Myocyte (in vitro differentiated cells): ENCODE measurements at regions not wholly inside any gene's neighbourhood (a gene's known extent, or its start where the extent isn't known, plus 50 kb on each side); places are given as distances from the start of the nearest gene placed in this dataset.

Experiments used
- DNase-seq: peaks from one replicate; pipeline ENCODE4 v3.0.0-alpha.2; 2012; ENCODE audit warnings: low read depth

DNA sequence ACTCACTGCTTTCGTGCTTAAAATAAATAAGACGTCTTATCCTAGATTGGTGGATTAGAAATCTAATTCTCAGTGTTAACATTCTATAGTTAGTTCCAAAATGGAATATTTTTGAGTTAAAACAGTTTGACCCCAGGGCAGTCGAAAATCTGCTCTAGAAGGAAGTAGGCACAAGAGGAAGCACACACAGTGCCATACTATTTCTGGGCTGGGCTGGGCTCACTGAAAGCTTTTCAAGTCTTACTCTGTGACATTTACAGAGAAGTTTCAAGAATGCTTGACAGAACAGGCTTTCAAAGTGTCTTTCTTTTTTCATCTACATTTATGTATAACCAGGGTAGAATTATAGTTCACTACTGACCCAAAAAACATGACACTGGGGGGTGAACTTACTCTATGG, 209.8 kb downstream of the SOD2 start:
- DNase-seq = no peak

DNA sequence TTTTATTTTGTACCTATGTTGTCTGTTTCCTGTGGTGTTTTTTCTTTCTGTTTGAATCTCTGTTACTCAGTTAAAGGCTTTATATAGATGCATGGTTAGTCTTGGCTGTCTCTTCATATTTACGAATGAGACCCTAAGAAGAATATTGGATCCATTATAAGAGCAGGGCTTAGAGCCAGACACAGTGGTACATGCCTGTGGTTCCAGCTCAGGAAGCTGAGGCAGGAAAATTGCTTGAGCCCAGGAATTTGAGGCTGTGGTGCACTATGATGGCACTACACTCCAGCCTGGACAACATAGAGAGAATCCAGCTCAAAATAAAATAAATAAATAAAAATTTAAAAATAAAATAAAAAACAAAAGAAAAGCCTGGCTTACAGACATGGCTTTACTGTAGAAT, 211.1 kb downstream of the SOD2 start:
- no peak for DNase-seq

DNA sequence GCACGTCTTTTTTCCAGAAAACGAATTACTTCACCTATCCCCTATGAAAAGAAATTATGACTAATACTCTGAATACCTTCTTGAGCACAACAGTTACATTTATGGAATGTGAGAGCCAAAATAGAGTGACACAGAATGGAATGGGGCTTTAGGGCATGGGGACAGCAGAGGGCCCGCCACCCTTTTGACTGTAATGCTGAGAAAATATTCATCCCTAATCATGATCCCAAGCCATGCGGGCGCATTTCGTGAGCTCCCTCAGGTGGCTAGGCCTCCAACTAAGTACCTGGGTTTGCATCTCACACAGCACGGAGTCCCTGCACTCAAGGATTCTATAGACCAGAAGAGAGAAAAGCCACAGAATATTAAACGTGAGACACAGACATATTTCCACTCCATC, 212.6 kb downstream of the SOD2 start:
- no peak for DNase-seq

DNA sequence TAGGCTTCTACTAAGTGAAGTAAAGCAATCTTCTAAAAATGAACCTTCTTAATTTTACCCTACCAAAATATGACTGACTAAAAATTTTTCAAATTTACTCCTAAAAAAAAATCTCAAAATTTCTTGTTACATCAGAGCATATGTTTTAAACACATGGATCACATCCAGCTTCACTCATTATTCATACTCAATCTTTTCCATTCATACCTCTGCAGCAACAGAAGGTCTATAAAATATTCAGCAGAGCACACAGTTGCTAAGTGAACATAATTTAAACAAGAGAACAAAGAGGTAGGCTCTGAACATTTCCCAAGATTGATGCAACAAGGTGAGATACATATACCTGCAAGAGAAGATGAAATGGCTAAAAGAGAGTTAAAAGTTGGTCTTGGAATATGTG, 213.9 kb downstream of the SOD2 start:
- no peak for DNase-seq

DNA sequence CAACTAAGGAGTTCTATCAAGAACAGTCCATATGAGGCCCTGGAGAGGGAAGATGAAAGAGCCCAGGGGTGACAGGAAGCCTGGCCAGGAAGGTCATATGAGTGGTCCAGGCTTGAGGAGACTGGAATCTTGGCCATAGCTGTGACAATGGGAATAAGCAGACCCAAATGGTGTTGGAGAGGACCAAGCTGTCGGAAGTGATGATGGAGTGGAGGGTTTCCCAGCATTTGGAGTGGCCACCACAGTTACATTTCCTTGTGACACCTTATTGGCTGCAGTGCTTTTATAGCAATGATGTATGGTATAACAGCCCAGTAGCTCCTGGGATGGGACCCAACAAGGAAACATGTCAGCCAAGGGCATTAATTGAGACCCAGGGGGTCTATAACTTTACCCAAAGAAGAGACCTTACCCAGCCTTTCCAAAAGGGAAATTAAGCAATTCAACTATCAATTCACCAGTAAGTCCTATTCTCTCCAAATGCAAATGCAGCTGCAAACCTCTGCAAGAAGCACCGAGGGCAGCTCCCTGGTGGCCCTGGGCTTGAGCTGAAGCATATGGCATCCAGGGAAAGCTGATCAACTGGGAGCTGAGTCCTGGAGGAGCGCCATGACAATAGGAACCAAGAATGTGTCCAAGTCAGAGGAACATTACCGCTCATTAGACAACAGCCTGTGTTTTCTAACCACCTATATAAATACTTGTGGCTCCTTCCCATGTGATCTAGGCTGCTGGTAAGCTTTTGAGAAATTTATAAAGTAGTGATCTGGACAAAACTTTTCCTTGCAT, 219.4 kb downstream of the SOD2 start:
- no peak for DNase-seq

DNA sequence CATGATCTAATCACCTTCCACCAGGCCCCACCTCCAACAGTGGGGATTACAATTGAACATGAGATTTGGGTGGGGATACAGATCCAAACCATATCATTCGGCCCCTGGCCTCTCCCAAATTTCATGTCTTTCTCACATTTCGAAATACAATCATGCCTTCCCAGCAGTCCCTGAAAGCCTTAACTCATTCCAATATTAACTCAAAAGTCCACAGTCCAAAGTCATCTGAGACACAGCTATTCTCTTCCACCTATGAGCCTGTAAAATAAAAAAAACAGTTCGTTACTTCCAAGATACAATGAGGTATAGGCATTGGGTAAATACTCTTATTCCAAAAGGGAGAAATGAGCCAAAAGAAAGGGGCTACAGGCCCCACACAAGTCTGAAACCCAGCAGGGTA, 222.6 kb downstream of the SOD2 start:
- DNase-seq = no peak

DNA sequence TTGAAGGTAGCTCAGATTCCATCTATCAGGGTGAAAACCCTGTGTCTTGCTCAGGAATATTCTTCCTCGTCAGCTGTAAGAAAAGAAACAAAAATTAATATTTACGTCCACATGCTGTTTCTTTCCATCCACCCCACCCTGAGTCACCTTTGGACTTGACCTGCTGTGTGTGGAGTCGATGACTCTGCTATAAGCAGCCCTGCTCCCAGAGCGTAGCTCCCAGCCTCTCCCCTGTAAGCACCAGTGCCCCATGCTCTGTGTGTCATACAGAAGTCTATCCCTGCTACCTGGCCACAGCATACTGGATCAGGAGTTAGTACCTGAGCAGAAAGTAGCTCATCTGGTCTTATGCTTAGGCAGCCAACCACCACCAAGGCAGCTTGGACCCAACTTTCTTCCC, 223.6 kb downstream of the SOD2 start:
- no peak for DNase-seq

DNA sequence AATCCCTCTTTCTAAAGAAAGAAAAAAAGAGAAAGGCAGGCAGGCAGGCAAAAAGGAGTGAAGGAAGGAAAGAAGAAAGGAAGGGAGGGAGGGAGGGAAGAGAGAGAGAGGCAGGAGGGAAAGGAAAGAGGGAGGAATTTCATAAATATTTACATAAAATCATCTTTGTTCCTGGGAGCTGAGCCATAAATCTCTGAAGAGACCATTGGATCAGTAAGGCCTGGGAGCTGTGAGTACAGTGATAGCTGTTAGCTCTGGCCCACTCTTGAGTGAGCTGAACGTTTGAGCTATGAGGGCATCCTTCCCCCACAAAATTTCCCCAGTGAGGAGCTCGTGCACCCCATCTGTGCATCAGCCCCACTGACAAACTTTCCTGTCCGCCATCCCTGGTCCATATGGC, 224.0 kb downstream of the SOD2 start:
- DNase-seq = no peak

DNA sequence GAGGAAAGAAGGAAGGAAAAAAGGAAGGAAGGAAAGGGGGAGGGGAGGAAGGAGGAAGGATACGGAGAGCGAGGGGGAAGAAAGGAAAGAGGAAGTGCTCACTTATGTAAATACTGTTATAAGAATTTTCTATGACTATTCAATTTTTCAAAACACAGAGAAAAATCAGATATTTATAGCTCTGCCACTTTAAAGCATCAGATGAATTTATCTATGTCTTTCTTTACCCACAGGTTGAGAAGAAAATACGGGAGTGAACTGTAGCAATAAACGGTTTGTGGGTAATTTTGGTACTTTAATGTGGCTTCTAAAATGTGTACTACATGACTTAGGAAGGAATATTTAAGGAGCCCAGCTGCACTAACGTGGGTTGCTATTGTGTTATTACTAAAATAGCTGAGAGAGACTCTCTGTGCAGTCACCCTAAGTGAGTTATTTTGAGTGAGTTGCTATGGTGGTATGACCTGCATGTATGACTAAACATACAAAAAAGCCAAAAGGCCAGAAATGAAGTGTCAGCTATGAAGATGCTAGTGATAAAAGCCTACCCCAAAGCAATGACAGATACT, 225.5 kb downstream of the SOD2 start:
- DNase-seq = no peak

DNA sequence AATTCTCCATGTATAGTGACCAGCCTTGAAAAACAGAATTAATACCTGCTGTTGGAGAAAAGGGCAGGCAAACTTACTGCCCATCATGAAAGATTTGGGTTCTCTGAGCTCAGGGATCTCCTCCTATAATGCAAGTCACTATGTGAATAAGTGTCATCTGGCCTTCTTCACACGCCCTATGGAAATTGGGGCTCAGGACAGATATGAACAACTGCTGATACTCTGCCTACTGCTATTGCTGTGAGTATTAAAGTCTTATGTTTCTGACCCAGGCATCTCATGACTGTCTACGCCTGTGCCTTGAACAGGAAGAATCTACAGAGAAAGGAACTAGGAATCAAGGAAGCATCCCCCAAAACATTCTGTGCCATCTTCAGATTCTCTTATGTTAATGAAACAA, 226.1 kb downstream of the SOD2 start:
- no peak for DNase-seq

DNA sequence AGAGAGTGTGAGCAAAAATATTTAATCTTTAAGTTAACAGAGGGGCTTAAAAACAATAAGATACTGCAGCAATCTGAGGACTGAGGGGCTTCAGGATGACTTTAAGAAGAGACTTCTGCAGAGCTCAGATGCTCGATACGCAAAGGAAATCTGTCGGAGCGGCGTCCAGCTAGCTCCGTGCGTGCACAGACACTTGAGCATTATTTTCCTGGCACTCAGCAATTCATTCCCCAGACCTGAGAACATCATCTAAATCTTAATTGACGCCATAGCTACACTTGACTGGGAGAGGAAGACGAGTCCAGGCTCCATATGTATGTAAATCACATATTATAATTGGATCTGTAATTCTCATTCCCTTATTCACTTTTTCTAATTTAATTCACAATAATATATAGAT, 228.2 kb downstream of the SOD2 start:
- no peak for DNase-seq

DNA sequence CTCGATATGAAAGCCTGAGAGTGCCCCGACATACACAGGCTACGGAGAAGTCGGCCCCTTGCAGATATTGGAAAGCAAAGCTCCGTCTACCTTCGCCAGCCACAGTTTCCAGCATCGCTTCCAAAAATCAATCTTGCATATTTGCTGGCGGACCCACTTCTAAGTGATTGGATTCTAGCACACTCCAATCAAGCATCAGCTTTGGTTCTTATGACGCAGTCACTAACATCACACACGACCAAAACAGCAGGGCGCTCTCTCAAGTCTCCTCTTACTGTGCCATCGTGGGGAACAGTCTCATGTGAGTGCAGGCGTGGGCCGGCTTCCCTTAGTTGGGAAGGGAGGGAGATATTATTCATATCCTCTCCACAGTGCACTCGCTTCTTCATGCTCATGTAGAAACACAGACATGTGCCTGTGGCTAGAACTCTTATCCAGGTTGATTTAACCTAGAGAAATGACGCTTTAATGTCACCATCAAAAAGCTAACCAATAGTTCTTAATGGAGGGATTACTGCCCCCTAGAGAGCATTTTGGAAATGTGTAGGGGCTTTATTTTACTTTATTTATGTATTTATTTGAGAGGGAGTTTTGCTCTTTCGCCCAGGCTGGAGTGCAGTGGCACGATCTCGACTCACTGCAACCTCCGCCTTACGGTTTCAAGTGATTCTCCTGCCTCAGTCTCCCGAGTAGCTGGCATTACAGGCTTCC, 229.8 kb downstream of the SOD2 start:
- no peak for DNase-seq

DNA sequence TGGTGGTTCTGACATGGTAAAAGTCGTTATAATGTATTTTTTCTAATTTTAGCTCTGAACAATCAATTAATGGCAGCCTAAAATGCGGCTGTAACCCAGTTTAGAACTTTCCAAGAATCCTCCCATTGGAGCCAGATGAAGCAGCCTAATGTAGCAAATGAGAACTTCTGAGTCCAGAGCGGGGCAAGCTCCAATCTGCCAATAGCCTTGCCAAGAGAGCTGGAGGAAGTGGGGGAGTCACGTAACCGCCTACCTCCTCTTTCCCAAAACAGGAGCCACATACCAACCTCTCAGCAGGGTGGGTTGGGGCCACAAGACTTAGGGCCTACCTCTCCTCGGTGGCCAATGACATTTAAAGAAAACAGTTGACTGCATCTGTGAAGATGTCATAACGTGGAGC, 230.6 kb downstream of the SOD2 start:
- no peak for DNase-seq

DNA sequence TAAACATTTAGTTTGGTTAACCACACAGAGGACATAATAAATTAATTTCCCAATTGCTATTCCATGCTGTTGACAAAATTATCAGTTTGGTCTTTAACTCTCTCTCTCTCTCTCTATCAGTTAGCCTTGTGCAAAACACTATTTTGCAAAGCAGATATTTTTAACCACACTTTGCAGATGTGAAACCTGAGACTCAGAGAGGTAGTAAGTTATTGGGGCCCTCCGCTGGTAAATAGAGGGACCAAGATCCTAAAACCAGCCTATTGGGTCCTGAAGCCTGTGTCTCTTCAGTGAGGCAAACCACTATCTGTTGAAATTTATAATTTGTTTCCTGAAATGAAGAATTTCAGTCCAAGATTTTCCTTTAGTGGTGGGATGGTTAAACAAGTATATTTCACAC, 231.0 kb downstream of the SOD2 start:
- no peak for DNase-seq

DNA sequence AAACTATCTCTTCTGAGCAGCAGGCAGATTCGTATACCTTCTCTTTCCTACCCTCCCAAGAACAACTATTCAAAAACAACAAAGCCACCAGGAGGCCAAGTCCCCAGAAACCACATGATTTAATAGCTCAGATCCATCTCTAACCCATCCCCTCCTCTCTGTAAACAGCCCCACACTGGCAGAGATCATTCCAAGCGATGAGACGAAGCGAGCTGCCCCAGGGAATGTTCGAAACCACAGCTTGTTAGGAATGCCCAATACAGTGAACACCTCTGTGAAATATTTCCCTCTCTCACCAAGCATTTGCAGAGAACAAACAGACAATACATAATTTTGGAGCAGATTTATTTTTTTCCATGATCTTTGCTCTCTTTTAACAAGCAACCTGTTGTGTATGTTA, 231.8 kb downstream of the SOD2 start:
- no peak for DNase-seq

DNA sequence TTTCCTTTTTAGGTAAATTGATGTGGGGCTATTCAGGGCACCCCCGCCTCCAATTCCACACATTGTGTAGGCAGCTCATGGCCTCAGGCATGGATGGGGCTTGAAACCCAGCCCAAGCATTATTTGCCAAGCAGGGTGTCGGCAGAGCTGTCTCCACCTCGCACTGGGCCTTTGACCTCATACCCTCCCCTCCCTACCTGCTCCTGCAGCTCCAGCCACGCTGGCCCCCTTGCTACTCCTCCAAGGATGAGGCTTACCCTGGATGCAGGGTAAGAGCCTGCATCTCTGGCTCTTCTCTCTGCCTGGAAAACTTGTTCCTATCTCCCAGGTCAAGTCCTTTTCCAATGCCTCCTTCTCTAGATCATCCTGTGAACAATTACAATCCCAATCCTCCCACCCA, 232.6 kb downstream of the SOD2 start:
- DNase-seq = no peak

DNA sequence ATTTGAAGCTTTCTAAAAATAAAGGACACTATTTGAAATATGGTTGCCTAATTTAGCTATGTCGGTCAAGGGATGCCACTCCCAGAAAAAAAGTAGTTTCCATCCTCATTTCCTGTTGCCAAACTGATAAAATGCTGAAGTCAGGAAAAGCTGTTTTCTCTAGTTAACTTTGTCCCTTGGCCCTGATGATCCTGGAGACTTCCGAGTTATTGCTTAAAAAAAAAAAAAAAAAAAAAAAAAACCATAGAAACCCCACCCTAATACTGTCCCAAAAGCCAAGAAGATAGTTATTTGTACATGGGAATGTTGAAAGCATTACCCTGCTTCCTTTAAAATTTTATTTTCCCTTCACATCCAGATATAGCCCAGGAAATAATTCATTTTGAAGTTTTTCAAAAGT, 236.7 kb downstream of the SOD2 start:
- DNase-seq = no peak

DNA sequence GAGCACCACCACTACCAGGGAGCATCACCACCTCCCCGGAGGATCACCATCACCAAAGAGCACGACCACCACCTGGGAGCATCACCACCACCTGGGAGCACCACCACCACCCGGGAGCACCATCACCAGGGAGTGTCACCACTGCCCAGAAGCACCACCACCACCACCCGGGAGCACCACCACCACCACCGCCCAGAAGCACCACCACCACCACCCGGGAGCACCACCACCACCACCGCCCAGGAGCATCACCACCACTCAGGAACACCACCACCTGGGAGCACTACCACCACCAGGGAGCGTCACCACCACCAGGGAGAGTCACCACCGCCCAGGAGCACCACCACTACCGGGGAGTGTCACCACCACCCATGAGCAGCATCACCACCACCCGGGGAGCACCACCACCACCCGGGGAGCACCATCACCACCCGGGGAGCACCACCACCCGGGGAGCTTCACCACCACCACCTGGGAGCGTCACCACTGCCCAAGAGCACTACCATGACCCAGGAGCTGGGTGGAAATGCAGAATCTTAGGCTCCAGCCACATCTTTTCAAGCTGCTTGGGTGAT, 237.3 kb downstream of the SOD2 start:
- DNase-seq = no peak

DNA sequence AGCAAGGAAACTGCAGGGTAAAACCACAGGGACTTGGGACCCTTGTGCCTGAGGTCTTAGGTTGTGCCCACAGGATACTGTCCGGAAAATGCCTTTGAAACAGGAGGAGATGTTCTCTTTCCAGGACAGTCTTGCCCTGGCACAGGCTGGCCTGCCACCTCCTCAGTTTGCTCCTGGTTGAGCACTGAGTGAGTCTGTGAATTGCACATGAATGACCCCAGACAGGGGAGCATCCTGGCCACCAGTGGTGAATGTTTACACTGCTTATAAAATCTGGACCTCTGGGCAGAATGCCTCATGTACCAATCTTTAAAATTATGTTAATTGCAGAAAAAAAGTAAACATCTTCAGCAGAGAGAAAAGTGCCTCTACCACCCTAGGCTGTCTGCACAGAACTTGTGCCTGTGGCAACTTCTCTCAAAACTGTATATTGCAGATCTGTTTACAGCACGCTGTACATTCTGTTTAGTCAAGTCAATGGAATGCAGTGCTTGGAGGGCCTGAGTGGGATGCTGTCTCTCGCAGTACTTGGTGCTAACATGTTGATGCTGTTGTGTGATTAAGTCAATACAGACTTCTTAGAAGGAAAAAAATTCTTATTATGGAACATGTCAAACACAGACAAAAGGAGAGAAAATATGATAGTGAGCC, 242.1 kb downstream of the SOD2 start:
- no peak for DNase-seq

DNA sequence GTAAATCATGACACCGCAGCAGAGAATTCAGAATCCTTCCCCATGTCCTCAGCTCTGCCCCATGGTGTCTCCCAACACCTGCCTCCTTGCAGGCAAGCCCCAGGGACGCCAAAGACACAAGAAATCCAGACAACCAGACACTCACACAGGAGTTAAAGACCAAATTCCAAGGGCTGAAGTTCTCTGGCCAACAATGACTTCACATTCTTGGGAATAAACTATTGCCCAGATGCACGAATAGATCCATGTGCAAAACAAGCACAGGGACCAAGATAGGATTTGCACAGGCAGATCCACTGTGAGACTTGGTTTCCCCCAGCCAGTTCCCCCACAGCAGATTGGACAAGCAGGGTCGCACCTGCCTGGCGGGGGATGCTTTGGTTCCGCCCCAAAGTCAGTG, 246.7 kb downstream of the SOD2 start:
- DNase-seq = no peak

DNA sequence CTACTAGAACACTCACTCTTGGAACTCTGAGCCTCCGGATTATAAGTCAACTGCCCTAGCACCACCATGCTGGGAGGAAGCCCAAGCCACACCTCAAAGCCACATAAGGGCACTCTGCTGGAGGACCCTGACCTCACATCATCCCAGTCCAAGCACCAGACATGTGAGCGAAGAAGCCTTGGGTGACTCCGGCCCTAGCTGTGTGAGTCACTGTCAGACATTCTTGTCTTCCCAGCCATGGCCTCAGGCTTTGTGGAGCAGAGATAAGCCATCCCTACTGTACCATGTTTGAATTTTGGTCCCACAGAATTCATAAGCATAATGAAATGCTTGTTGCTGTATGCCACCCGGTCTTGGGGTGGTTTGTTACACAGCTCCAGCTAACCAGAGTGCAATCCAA, 247.7 kb downstream of the SOD2 start:
- DNase-seq = no peak
